Nephron progenitor cell (in vitro differentiated cells): ENCODE measurements at regions not wholly inside any gene's neighbourhood (a gene's known extent, or its start where the extent isn't known, plus 50 kb on each side); places are given as distances from the start of the nearest gene placed in this dataset.

ENCODE experiments used
- DNase-seq: peaks from one replicate; pipeline ENCODE4 v3.0.0; 2021
- H3K27ac Mint-ChIP-seq: 2 replicates; pipeline ENCODE4 v1.8.0; 2021; ENCODE audit warnings: mild to moderate bottlenecking, moderate library complexity, mixed read lengths
- H3K27me3 Mint-ChIP-seq: 2 replicates; pipeline ENCODE4 v1.8.0; 2021; ENCODE audit warnings: mild to moderate bottlenecking, low read depth, mixed read lengths; ENCODE audit not compliant: poor library complexity
- H3K36me3 Mint-ChIP-seq: 2 replicates; pipeline ENCODE4 v1.8.0; 2021; ENCODE audit warnings: low read depth, mixed read lengths
- H3K4me1 Mint-ChIP-seq: 2 replicates; pipeline ENCODE4 v1.8.0; 2021; ENCODE audit warnings: mixed read lengths
- H3K4me3 Mint-ChIP-seq: 2 replicates; pipeline ENCODE4 v1.8.0; 2021; ENCODE audit warnings: mild to moderate bottlenecking, moderate library complexity, mixed read lengths
- H3K9me3 Mint-ChIP-seq: 2 replicates; pipeline ENCODE4 v1.8.0; 2021; ENCODE audit warnings: mild to moderate bottlenecking, moderate library complexity, mixed read lengths
- CTCF ChIP-seq: fragments of 200-600 bp; sonication (generic); IDR thresholded peaks from 2 replicates; pipeline ENCODE4 v1.5.0; 2021; ENCODE audit warnings: antibody characterized with exemption

DNA sequence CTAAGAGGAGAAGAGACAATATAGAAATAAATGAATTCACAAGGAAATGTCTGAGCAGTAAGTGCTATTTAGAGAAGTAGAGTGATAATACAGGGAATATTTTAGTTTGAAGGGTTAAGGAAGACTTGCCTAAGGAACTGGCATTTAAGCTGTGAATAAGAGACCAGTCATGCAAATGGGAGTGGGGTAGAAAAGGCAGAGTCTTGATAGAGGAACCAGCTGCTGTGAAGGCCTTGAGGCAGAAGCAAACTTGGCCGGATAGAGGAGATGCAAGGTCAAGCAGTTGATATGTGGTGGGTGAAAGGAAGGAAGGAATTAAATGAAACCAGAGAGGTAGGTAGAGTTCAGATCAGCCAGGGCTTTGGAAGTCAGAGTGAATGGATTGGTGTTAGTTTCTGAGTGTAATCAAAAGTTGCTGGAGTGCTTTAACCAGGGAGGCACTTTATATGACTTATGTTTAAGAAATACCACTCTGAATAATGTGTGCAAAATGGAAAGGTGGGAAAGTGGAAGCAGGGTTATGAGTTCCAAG, 198.4 kb upstream of the SESN3 start:
- H3K27ac Mint-ChIP-seq, result no peak overlapping the region
- H3K4me1 Mint-ChIP-seq, result peaks cover under 1% of the 10 kb centered on the region
- H3K9me3 Mint-ChIP-seq, result peaks cover 15% of the 10 kb centered on the region
- peaks cover 5% of the 10 kb centered on the region for H3K36me3 Mint-ChIP-seq
- no peak for DNase-seq
- no peaks in the 10 kb centered on the region for H3K27me3 Mint-ChIP-seq
- H3K4me3 Mint-ChIP-seq, result no peak overlapping the region
- no peak for TF ChIP-seq CTCF

GRCh38 chr11:95426823-95427462, 195.9 kb upstream of the SESN3 start:
- Mint-ChIP-seq H3K9me3 (no peaks in the 10 kb centered on the region), H3K27me3 (no peaks in the 10 kb centered on the region), H3K27ac (no peak overlapping the region), H3K36me3 (no peaks in the 10 kb centered on the region), H3K4me3 (no peak overlapping the region), H3K4me1 (no peaks in the 10 kb centered on the region)
- DNase-seq, result no peak
- TF ChIP-seq CTCF, result no peak

- DNase-seq, result no peak
- TF ChIP-seq CTCF, result no peak
- Mint-ChIP-seq H3K9me3 (no peaks in the 10 kb centered on the region), H3K27me3 (peaks cover 2% of the 10 kb centered on the region), H3K4me3 (no peak overlapping the region), H3K36me3 (no peaks in the 10 kb centered on the region), H3K27ac (no peak overlapping the region), H3K4me1 (peaks cover 4% of the 10 kb centered on the region)
Observed at GRCh38 chr11:95419915-95420314, 188.9 kb upstream of the SESN3 start.

- TF ChIP-seq CTCF, result no peak
- peaks cover 2% of the 10 kb centered on the region for H3K27me3 Mint-ChIP-seq
Observed at GRCh38 chr11:95418916-95419315, 187.9 kb upstream of the SESN3 start.

GRCh38 chr11:95417832-95418231, 186.8 kb upstream of the SESN3 start:
- H3K4me3 Mint-ChIP-seq, result no peak overlapping the region
- no peak overlapping the region for H3K27ac Mint-ChIP-seq
- H3K27me3 Mint-ChIP-seq, result peaks cover 2% of the 10 kb centered on the region
- no peak for DNase-seq
- H3K9me3 Mint-ChIP-seq, result no peaks in the 10 kb centered on the region
- no peak for TF ChIP-seq CTCF
- no peaks in the 10 kb centered on the region for H3K36me3 Mint-ChIP-seq
- H3K4me1 Mint-ChIP-seq, result peaks cover 4% of the 10 kb centered on the region

More at GRCh38 chr11:95418916-95419315, 187.9 kb upstream of the SESN3 start:
- no peaks in the 10 kb centered on the region for H3K36me3 Mint-ChIP-seq
- no peak for DNase-seq
- peaks cover 4% of the 10 kb centered on the region for H3K4me1 Mint-ChIP-seq
- H3K9me3 Mint-ChIP-seq, result no peaks in the 10 kb centered on the region
- no peak overlapping the region for H3K4me3 Mint-ChIP-seq
- no peak overlapping the region for H3K27ac Mint-ChIP-seq

DNA sequence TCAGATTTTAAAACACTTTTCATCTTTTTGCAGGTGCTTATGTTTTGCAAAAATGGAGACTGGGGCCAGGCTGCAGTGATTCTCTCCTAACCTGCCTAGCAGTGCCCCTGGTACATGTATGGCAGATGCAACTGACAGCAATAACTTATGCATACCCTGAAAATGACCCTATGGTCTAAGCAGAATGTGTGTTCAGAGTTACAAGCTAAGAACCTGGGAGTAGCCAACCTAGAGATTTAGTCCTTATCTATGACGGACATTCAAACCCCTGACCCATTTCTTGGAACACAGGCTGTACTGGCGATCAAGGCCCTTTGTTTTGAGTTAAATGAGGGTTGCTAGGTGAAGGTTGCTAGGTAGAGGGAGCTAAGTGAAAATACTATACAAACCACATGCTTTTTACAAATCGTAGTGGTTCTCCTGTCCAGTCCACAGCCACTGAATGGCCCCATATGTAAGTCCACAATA, 184.9 kb upstream of the SESN3 start:
- H3K27ac Mint-ChIP-seq, result no peak overlapping the region
- no peak for TF ChIP-seq CTCF
- H3K4me3 Mint-ChIP-seq, result no peak overlapping the region
- peaks cover 4% of the 10 kb centered on the region for H3K4me1 Mint-ChIP-seq
- peaks cover 2% of the 10 kb centered on the region for H3K27me3 Mint-ChIP-seq
- H3K36me3 Mint-ChIP-seq, result no peaks in the 10 kb centered on the region
- no peaks in the 10 kb centered on the region for H3K9me3 Mint-ChIP-seq
- DNase-seq, result no peak
